Activated CD8-positive, alpha-beta memory T cell treated with anti-CD3 and anti-CD28 coated beads, Interleukin-2, amount 10 ng/mL, durations not matched to agents 7 days and 5 days (primary cell): ENCODE measurements at regions not wholly inside any gene's neighbourhood (a gene's known extent, or its start where the extent isn't known, plus 50 kb on each side); places are given as distances from the start of the nearest gene placed in this dataset.
"Not testable (repeated sequence)": the region's sequence is repeated elsewhere in the genome, so short reads cannot be mapped to it uniquely, and the experiment has no call there.

ENCODE experiments used
- ATAC-seq: fragments of 150-1000 bp; cut with Tn5 transposase; one replicate; pipeline ENCODE4 v1.10.0; 2021; ENCODE audit warnings: moderate library complexity
- CTCF ChIA-PET: fragments of 350-600 bp; sonication (Branson Sonifier 250); formaldehyde crosslinking; loops from one replicate; lab custom pipeline; 2021; ENCODE audit warnings: antibody characterized with exemption; lab: Charles Lee
- DNase-seq: peaks from one replicate; pipeline ENCODE4 v3.0.0-alpha.2; 2020
- H3K27ac Mint-ChIP-seq: one replicate; pipeline ENCODE4 v1.8.0; 2021; ENCODE audit warnings: mild to moderate bottlenecking, mixed read lengths
- H3K27me3 Mint-ChIP-seq: one replicate; pipeline ENCODE4 v1.8.0; 2021; ENCODE audit warnings: mixed read lengths
- H3K36me3 Mint-ChIP-seq: one replicate; pipeline ENCODE4 v1.8.0; 2021; ENCODE audit warnings: mild to moderate bottlenecking, mixed read lengths
- H3K4me1 Mint-ChIP-seq: one replicate; pipeline ENCODE4 v1.8.0; 2021; ENCODE audit warnings: mixed read lengths
- H3K4me3 Mint-ChIP-seq: one replicate; pipeline ENCODE4 v1.8.0; 2021; ENCODE audit warnings: mild to moderate bottlenecking, moderate library complexity, mixed read lengths
- H3K9me3 Mint-ChIP-seq: one replicate; pipeline ENCODE4 v1.8.0; 2022; ENCODE audit warnings: low read depth, mixed read lengths

- CTCF ChIA-PET = no interaction called here
- H3K27me3 Mint-ChIP-seq = no peaks in the 10 kb centered on the region
- ATAC-seq (no peak), DNase-seq (no peak)
- peaks cover 13% of the 10 kb centered on the region for H3K9me3 Mint-ChIP-seq
- no peak overlapping the region for H3K4me3 Mint-ChIP-seq
- no peaks in the 10 kb centered on the region for H3K36me3 Mint-ChIP-seq
- H3K4me1 Mint-ChIP-seq = no peaks in the 10 kb centered on the region
- H3K27ac Mint-ChIP-seq = no peak overlapping the region
These were observed 726.1 kb downstream of the CDH18 start for GRCh38 chr5:19261879-19262278.

GRCh38 chr5:19264821-19265220, 723.2 kb downstream of the CDH18 start:
- Mint-ChIP-seq H3K4me3 (no peak overlapping the region), H3K36me3 (no peaks in the 10 kb centered on the region), H3K27ac (no peak overlapping the region), H3K4me1 (no peaks in the 10 kb centered on the region), H3K9me3 (peaks cover 17% of the 10 kb centered on the region), H3K27me3 (no peaks in the 10 kb centered on the region)
- ATAC-seq (no peak), DNase-seq (no peak)
- CTCF ChIA-PET = no interaction called here

- CTCF ChIA-PET = no interaction called here
- Mint-ChIP-seq H3K4me3 (no peak overlapping the region), H3K4me1 (no peaks in the 10 kb centered on the region), H3K27me3 (no peaks in the 10 kb centered on the region), H3K9me3 (peaks cover 14% of the 10 kb centered on the region), H3K27ac (no peak overlapping the region), H3K36me3 (no peaks in the 10 kb centered on the region)
- no peak for ATAC-seq
- DNase-seq = no peak
These were observed 721.2 kb downstream of the CDH18 start for GRCh38 chr5:19266791-19267190.

GRCh38 chr5:19270153-19270552, 717.8 kb downstream of the CDH18 start:
- Mint-ChIP-seq H3K4me3 (no peak overlapping the region), H3K27ac (no peak overlapping the region), H3K4me1 (no peaks in the 10 kb centered on the region), H3K36me3 (no peaks in the 10 kb centered on the region), H3K27me3 (no peaks in the 10 kb centered on the region), H3K9me3 (peaks cover 10% of the 10 kb centered on the region)
- CTCF ChIA-PET = no interaction called here
- DNase-seq (no peak), ATAC-seq (no peak)

- Mint-ChIP-seq H3K36me3 (no peaks in the 10 kb centered on the region), H3K4me1 (no peaks in the 10 kb centered on the region), H3K27ac (no peak overlapping the region), H3K4me3 (no peak overlapping the region), H3K9me3 (peaks cover 14% of the 10 kb centered on the region), H3K27me3 (no peaks in the 10 kb centered on the region)
- no peak for ATAC-seq
- CTCF ChIA-PET = no interaction called here
- DNase-seq = no peak
These were observed 713.4 kb downstream of the CDH18 start for GRCh38 chr5:19274578-19274977.

- no peak for ATAC-seq
- CTCF ChIA-PET = no interaction called here
- Mint-ChIP-seq H3K27ac (no peak overlapping the region), H3K4me1 (no peaks in the 10 kb centered on the region), H3K4me3 (no peak overlapping the region), H3K9me3 (peaks cover 7% of the 10 kb centered on the region), H3K27me3 (no peaks in the 10 kb centered on the region), H3K36me3 (no peaks in the 10 kb centered on the region)
- no peak for DNase-seq
These were observed 702.7 kb downstream of the CDH18 start for GRCh38 chr5:19285286-19285685.

- H3K36me3 Mint-ChIP-seq, H3K27ac Mint-ChIP-seq, ATAC-seq, H3K27me3 Mint-ChIP-seq, CTCF ChIA-PET, H3K4me1 Mint-ChIP-seq, DNase-seq, H3K4me3 Mint-ChIP-seq, H3K9me3 Mint-ChIP-seq: not testable (repeated sequence)
These were observed 700.3 kb downstream of the CDH18 start for GRCh38 chr5:19287548-19288277.

- H3K27ac Mint-ChIP-seq, H3K4me3 Mint-ChIP-seq, H3K27me3 Mint-ChIP-seq, H3K9me3 Mint-ChIP-seq, ATAC-seq, H3K36me3 Mint-ChIP-seq, H3K4me1 Mint-ChIP-seq, CTCF ChIA-PET, DNase-seq: not testable (repeated sequence)
These were observed 699.7 kb downstream of the CDH18 start for GRCh38 chr5:19288311-19288710.

- Mint-ChIP-seq H3K36me3 (no peaks in the 10 kb centered on the region), H3K9me3 (peaks cover 10% of the 10 kb centered on the region), H3K27ac (no peak overlapping the region), H3K27me3 (no peaks in the 10 kb centered on the region), H3K4me1 (no peaks in the 10 kb centered on the region), H3K4me3 (no peak overlapping the region)
- ATAC-seq (no peak), DNase-seq (no peak)
- CTCF ChIA-PET = no interaction called here
These were observed 690.1 kb downstream of the CDH18 start for GRCh38 chr5:19297934-19298333.

- Mint-ChIP-seq H3K4me1 (no peaks in the 10 kb centered on the region), H3K9me3 (peaks cover 2% of the 10 kb centered on the region)
- CTCF ChIA-PET = no interaction called here
These were observed 686.7 kb downstream of the CDH18 start for GRCh38 chr5:19301271-19301670.

GRCh38 chr5:19314840-19315239, 673.2 kb downstream of the CDH18 start:
- ATAC-seq = no peak
- H3K27me3 Mint-ChIP-seq = no peaks in the 10 kb centered on the region
- peaks cover 16% of the 10 kb centered on the region for H3K9me3 Mint-ChIP-seq
- H3K4me1 Mint-ChIP-seq = no peaks in the 10 kb centered on the region
- H3K27ac Mint-ChIP-seq = no peak overlapping the region
- no peak for DNase-seq
- CTCF ChIA-PET = no interaction called here
- H3K4me3 Mint-ChIP-seq = no peak overlapping the region
- no peaks in the 10 kb centered on the region for H3K36me3 Mint-ChIP-seq

More at GRCh38 chr5:19301271-19301670, 686.7 kb downstream of the CDH18 start:
- Mint-ChIP-seq H3K4me3 (no peak overlapping the region), H3K36me3 (no peaks in the 10 kb centered on the region), H3K27me3 (no peaks in the 10 kb centered on the region), H3K27ac (no peak overlapping the region)
- ATAC-seq (no peak), DNase-seq (no peak)

GRCh38 chr5:19319252-19319651, 668.7 kb downstream of the CDH18 start:
- no peaks in the 10 kb centered on the region for H3K4me1 Mint-ChIP-seq
- DNase-seq (no peak), ATAC-seq (no peak)
- CTCF ChIA-PET = no interaction called here
- no peak overlapping the region for H3K4me3 Mint-ChIP-seq
- H3K9me3 Mint-ChIP-seq = peaks cover 9% of the 10 kb centered on the region
- no peaks in the 10 kb centered on the region for H3K36me3 Mint-ChIP-seq
- H3K27ac Mint-ChIP-seq = no peak overlapping the region
- no peaks in the 10 kb centered on the region for H3K27me3 Mint-ChIP-seq

GRCh38 chr5:19322716-19323485, 665.1 kb downstream of the CDH18 start:
- Mint-ChIP-seq H3K27me3 (no peaks in the 10 kb centered on the region), H3K9me3 (peaks cover 3% of the 10 kb centered on the region), H3K36me3 (no peaks in the 10 kb centered on the region), H3K4me3 (no peak overlapping the region), H3K27ac (no peak overlapping the region), H3K4me1 (no peaks in the 10 kb centered on the region)
- CTCF ChIA-PET = no interaction called here
- DNase-seq = no peak
- ATAC-seq = no peak

- H3K27ac Mint-ChIP-seq = no peak overlapping the region
- CTCF ChIA-PET = no interaction called here
- H3K4me1 Mint-ChIP-seq = no peaks in the 10 kb centered on the region
- no peak for ATAC-seq
- no peak overlapping the region for H3K4me3 Mint-ChIP-seq
- no peaks in the 10 kb centered on the region for H3K36me3 Mint-ChIP-seq
- DNase-seq = no peak
- H3K9me3 Mint-ChIP-seq = peaks cover 6% of the 10 kb centered on the region
- no peaks in the 10 kb centered on the region for H3K27me3 Mint-ChIP-seq
These were observed 653.7 kb downstream of the CDH18 start for GRCh38 chr5:19334278-19334677.
